GM21515 (cell line): ENCODE measurements at regions not wholly inside any gene's neighbourhood (a gene's known extent, or its start where the extent isn't known, plus 50 kb on each side); places are given as distances from the start of the nearest gene placed in this dataset.
"Not testable (repeated sequence)": the region's sequence is repeated elsewhere in the genome, so short reads cannot be mapped to it uniquely, and the experiment has no call there.

Experiments used
- ATAC-seq: cut with Tn5 transposase; IDR thresholded peaks from one replicate; pipeline ENCODE4 v1.9.1; 2021; ENCODE audit not compliant: unreplicated experiment

GRCh38 chrX:39030636-39031035 is 229.4 kb downstream of the MID1IP1 start:
- ATAC-seq, result no peak

GRCh38 chrX:39039890-39040289 is 238.6 kb downstream of the MID1IP1 start:
- no peak for ATAC-seq

GRCh38 chrX:39043838-39044550 is 242.7 kb downstream of the MID1IP1 start:
- ATAC-seq, result no peak

GRCh38 chrX:39047174-39047573 is 245.9 kb downstream of the MID1IP1 start:
- no peak for ATAC-seq

GRCh38 chrX:39049975-39050374 is 248.7 kb downstream of the MID1IP1 start:
- ATAC-seq, result no peak

- no peak for ATAC-seq
These were observed 249.2 kb downstream of the MID1IP1 start for GRCh38 chrX:39050427-39050826.

GRCh38 chrX:39052751-39053150 is 251.5 kb downstream of the MID1IP1 start:
- no peak for ATAC-seq

GRCh38 chrX:39058724-39059123 is 257.5 kb downstream of the MID1IP1 start:
- ATAC-seq, result no peak

- ATAC-seq, result no peak
These were observed 258.6 kb downstream of the MID1IP1 start for GRCh38 chrX:39059866-39060265.

- ATAC-seq, result no peak
These were observed 261.8 kb downstream of the MID1IP1 start for GRCh38 chrX:39063037-39063436.

GRCh38 chrX:39063702-39064101 is 262.4 kb downstream of the MID1IP1 start:
- no peak for ATAC-seq

GRCh38 chrX:39065051-39065871 is 264.0 kb downstream of the MID1IP1 start:
- ATAC-seq, result no peak

GRCh38 chrX:39067866-39068265 is 266.6 kb downstream of the MID1IP1 start:
- no peak for ATAC-seq

GRCh38 chrX:39068634-39069033 is 267.4 kb downstream of the MID1IP1 start:
- ATAC-seq, result not testable (repeated sequence)

GRCh38 chrX:39070009-39070408 is 268.8 kb downstream of the MID1IP1 start:
- no peak for ATAC-seq

GRCh38 chrX:39073131-39073530 is 271.9 kb downstream of the MID1IP1 start:
- ATAC-seq, result no peak

GRCh38 chrX:39096599-39096998 is 295.3 kb downstream of the MID1IP1 start:
- ATAC-seq, result no peak

GRCh38 chrX:39104745-39105144 is 303.5 kb downstream of the MID1IP1 start:
- ATAC-seq, result no peak

GRCh38 chrX:39112143-39112542 is 310.9 kb downstream of the MID1IP1 start:
- no peak for ATAC-seq

- ATAC-seq, result no peak
These were observed 313.9 kb downstream of the MID1IP1 start for GRCh38 chrX:39115166-39115565.

GRCh38 chrX:39117101-39117500 is 315.8 kb downstream of the MID1IP1 start:
- no peak for ATAC-seq

GRCh38 chrX:39121903-39122302 is 320.6 kb downstream of the MID1IP1 start:
- no peak for ATAC-seq
